ENCODE measurements at regions not wholly inside any gene's neighbourhood (a gene's known extent, or its start where the extent isn't known, plus 50 kb on each side); places are given as distances from the start of the nearest gene placed in this dataset.

- H3K9me3 ChIP-seq = no peaks in the 10 kb centered on the region
- TF ChIP-seq EP300 (IDR thresholded peaks at IDR 0.05) (no peak), CTCF (IDR thresholded peaks at IDR 0.05) (no peak), POLR2A (IDR thresholded peaks at IDR 0.05) (no peak)
- H3K27me3 ChIP-seq = no peaks in the 10 kb centered on the region
- no peak overlapping the region for H3K27ac ChIP-seq
- WGBS, 3 donors = 91 to 98% (median 97%) methylated on average over 1 of the region's 1 CpG
- DNase-seq = no peak
- no peaks in the 10 kb centered on the region for H3K4me1 ChIP-seq (ENCODE audit: insufficient read depth)
- H3K36me3 ChIP-seq = no peaks in the 10 kb centered on the region
- no peak overlapping the region for H3K4me3 ChIP-seq
- intact Hi-C loops (cut with DNase I) = no loop called here
These were observed 1059.6 kb upstream of the RAG2 start for GRCh38 chr11:37657645-37658044.

- TF ChIP-seq CTCF (IDR thresholded peaks at IDR 0.05) = no peak
- TF ChIP-seq POLR2A (IDR thresholded peaks at IDR 0.05) = no peak
- no peak for TF ChIP-seq EP300 (IDR thresholded peaks at IDR 0.05)
- whole genome bisulfite sequencing, 3 donors = 56 to 64% (median 58%) methylated on average over 1 of the region's 1 CpG
- Histone ChIP-seq H3K4me1 (ENCODE audit: insufficient read depth) (no peaks in the 10 kb centered on the region), H3K27ac (no peak overlapping the region), H3K4me3 (no peak overlapping the region), H3K9me3 (no peaks in the 10 kb centered on the region), H3K36me3 (no peaks in the 10 kb centered on the region), H3K27me3 (no peaks in the 10 kb centered on the region)
- DNase-seq = no peak
- intact Hi-C loops (cut with DNase I) = loop anchor here in 1 of 4 donors (2.0 kb wide), 1 partner anchor 31 kb away; no protein-coding TSS in a partner anchor
These were observed 1049.7 kb upstream of the RAG2 start for GRCh38 chr11:37647767-37648166.

- no peaks in the 10 kb centered on the region for H3K36me3 ChIP-seq
- intact Hi-C loops (cut with DNase I) = no loop called here
- H3K4me1 ChIP-seq (ENCODE audit: insufficient read depth) = no peaks in the 10 kb centered on the region
- no peak overlapping the region for H3K27ac ChIP-seq
- 87 to 92% (median 87%) methylated on average over 2 of the region's 2 CpGs for WGBS, 3 donors
- no peak overlapping the region for H3K4me3 ChIP-seq
- TF ChIP-seq EP300 (IDR thresholded peaks at IDR 0.05) = no peak
- TF ChIP-seq POLR2A (IDR thresholded peaks at IDR 0.05) = no peak
- no peak for TF ChIP-seq CTCF (IDR thresholded peaks at IDR 0.05)
- DNase-seq = no peak
- H3K9me3 ChIP-seq = no peaks in the 10 kb centered on the region
- H3K27me3 ChIP-seq = peaks cover 2% of the 10 kb centered on the region
These were observed 1045.9 kb upstream of the RAG2 start for GRCh38 chr11:37643968-37644367.

GRCh38 chr11:37642296-37642695, 1044.3 kb upstream of the RAG2 start:
- H3K9me3 ChIP-seq = no peaks in the 10 kb centered on the region
- no peaks in the 10 kb centered on the region for H3K4me1 ChIP-seq (ENCODE audit: insufficient read depth)
- no peak for DNase-seq
- H3K36me3 ChIP-seq = no peaks in the 10 kb centered on the region
- intact Hi-C loops (cut with DNase I) = no loop called here
- TF ChIP-seq EP300 (IDR thresholded peaks at IDR 0.05) (no peak), CTCF (IDR thresholded peaks at IDR 0.05) (no peak), POLR2A (IDR thresholded peaks at IDR 0.05) (no peak)
- peaks cover 2% of the 10 kb centered on the region for H3K27me3 ChIP-seq
- no peak overlapping the region for H3K4me3 ChIP-seq
- no peak overlapping the region for H3K27ac ChIP-seq
- 38 to 42% (median 38%) methylated on average over 2 of the region's 2 CpGs for WGBS, 3 donors

GRCh38 chr11:37632748-37633147, 1034.7 kb upstream of the RAG2 start:
- intact Hi-C loops (cut with DNase I) = no loop called here
- no peaks in the 10 kb centered on the region for H3K27me3 ChIP-seq
- no peak for DNase-seq

More at GRCh38 chr11:37632748-37633147, 1034.7 kb upstream of the RAG2 start:
- Histone ChIP-seq H3K9me3 (no peaks in the 10 kb centered on the region), H3K27ac (no peak overlapping the region), H3K4me1 (ENCODE audit: insufficient read depth) (no peaks in the 10 kb centered on the region), H3K36me3 (no peaks in the 10 kb centered on the region), H3K4me3 (no peak overlapping the region)
- no peak for TF ChIP-seq CTCF (IDR thresholded peaks at IDR 0.05)
- no peak for TF ChIP-seq EP300 (IDR thresholded peaks at IDR 0.05)
- TF ChIP-seq POLR2A (IDR thresholded peaks at IDR 0.05) = no peak

Measured in ovary (tissue), 7 donors.